Mucosa of descending colon (tissue), 3 donors: ENCODE measurements at regions not wholly inside any gene's neighbourhood (a gene's known extent, or its start where the extent isn't known, plus 50 kb on each side); places are given as distances from the start of the nearest gene placed in this dataset.

Experiments
- ATAC-seq: fragments of 200-7000 bp; cut with Tn5 transposase; one replicate; pipeline ENCODE4 v1.9.1; 2020; ENCODE audit warnings: mild to moderate bottlenecking, moderate library complexity
- DNase-seq, 3 donors: peaks; one replicate each; pipeline ENCODE4 v3.0.0-alpha.2; 2020
- H3K36me3 ChIP-seq: fragments of 200-600 bp; one replicate; pipeline ENCODE4 v1.8.0; 2021; ENCODE audit warnings: low read depth, mild to moderate bottlenecking
- H3K4me1 ChIP-seq: fragments of 200-600 bp; one replicate; pipeline ENCODE4 v1.8.0; 2021; ENCODE audit warnings: low read depth, mild to moderate bottlenecking
- H3K4me3 ChIP-seq: fragments of 200-600 bp; one replicate; pipeline ENCODE4 v1.8.0; 2021; ENCODE audit warnings: mild to moderate bottlenecking
- H3K9me3 ChIP-seq: fragments of 200-600 bp; one replicate; pipeline ENCODE4 v1.8.0; 2021; ENCODE audit warnings: mild to moderate bottlenecking
- intact Hi-C, 2 donors: fragments of 100-400 bp; cut with DNase I in 1 of 2; cut with micrococcal nuclease in 1 of 2; formaldehyde crosslinking; loops; one replicate each; pipeline versions ENCODE4 v1.11.0 to v1.11.1; 2022; cut with DNase I, micrococcal nuclease
- TF ChIP-seq, protein P1 (sequence below): fragments of 200-600 bp; IDR thresholded peaks from one replicate; pipeline ENCODE4 v1.8.0; 2022; ENCODE audit warnings: antibody characterized with exemption, mild to moderate bottlenecking
- donor health status: DM: no; HTN: no; CAD: no; lungs with moderate emphysema.
- donor health status: DM: no; HTN: no; CAD: no.
- donor health status: DM: no; HTN: yes; CAD: no.

DNA sequence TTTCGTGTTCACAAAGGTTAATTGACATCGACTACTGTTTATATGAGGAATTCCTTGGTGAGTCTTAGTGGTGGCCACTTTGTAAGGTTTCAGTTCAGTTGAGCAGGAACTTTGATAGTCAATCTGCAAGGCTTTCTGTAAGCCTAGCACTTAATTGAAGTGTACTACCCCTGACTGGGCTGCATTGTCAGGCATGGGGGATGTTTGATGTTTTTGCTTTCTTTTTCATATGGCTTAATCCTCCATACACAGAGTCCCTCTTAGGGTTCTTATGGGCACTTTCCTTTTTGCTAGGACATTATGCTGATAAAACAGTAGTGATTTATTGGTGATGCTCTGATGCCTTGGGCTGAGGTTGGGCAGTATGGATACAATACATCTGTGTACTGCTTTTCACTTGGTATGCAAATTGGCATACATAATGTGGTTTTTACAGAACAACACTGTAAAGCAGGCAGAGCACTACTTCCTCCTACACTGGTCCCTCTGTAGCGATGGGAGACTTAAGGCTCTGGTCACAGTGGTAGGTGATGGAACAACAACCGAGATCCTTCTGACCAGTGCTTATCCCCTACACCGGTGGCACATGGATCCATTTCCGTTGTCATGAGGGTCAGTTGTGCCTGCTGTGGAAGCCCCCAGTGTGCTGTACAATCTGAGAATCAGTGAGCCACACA is 261.0 kb downstream of the MFSD1 start:
- intact Hi-C loops: no loop called here
- DNase-seq: no peak
- ATAC-seq: no peak
- Histone ChIP-seq H3K4me1 (no peaks in the 10 kb centered on the region), H3K36me3 (no peaks in the 10 kb centered on the region), H3K9me3 (no peaks in the 10 kb centered on the region), H3K4me3 (no peak overlapping the region)
- TF ChIP-seq, protein P1, sequence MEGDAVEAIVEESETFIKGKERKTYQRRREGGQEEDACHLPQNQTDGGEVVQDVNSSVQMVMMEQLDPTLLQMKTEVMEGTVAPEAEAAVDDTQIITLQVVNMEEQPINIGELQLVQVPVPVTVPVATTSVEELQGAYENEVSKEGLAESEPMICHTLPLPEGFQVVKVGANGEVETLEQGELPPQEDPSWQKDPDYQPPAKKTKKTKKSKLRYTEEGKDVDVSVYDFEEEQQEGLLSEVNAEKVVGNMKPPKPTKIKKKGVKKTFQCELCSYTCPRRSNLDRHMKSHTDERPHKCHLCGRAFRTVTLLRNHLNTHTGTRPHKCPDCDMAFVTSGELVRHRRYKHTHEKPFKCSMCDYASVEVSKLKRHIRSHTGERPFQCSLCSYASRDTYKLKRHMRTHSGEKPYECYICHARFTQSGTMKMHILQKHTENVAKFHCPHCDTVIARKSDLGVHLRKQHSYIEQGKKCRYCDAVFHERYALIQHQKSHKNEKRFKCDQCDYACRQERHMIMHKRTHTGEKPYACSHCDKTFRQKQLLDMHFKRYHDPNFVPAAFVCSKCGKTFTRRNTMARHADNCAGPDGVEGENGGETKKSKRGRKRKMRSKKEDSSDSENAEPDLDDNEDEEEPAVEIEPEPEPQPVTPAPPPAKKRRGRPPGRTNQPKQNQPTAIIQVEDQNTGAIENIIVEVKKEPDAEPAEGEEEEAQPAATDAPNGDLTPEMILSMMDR: no peak

DNA sequence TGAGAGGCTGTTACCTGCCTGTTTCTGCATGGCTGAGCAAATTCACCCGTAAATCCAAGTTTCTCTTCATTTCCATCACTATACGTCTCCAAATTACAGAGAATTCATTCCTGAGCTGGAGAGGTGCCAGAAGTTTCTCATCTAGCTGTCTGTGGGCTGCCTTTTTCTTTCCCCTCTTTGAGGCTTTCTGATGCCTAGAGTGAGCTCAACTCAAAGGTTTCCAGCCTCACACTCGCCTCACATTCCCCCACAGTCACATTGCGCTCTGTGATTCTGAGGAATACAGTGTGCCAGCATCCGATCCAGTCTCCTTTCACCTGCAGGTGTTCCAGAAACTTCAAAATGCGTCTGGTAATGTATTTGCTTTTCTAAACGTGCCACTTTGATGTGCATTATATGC is 267.2 kb downstream of the MFSD1 start, which contains the start of gene IQCJ:
IQCJ (plus strand) TSS at position 229 of the 400 bp plus-strand sequence.
- ATAC-seq: no peak
- H3K9me3 ChIP-seq: no peaks in the 10 kb centered on the region
- H3K36me3 ChIP-seq: no peaks in the 10 kb centered on the region
- intact Hi-C loops: no loop called here
- TF ChIP-seq, protein P1: no peak
- DNase-seq: no peak
- no peak within 1 kb of the TSS for H3K4me3 ChIP-seq
- no peaks in the 10 kb centered on the region for H3K4me1 ChIP-seq

DNA sequence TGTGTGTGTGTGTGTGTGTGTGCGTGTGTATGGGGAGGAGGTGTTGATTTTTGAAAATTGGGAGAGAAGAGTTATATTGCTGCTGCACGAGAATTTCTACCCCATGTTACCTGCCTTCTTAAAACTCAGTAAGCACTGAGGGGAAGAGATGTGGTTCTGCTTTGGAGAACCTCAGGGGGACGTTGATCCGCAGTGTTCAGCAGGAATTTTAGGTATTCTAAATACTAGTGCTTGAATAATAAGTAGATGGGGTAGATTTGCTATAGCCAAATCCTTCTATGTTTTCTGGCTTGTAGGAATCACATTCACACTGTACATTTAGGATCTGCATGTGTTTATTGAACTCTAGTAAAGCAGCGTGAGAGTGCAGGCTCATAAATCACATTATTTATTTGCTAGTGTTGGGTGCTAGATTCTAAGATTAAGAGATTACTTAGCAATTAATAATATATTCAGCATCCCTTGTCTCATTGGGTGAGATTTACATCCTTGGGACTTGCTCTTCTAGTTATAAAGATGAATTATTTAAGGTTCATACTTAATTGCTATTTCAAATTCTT is 268.1 kb downstream of the MFSD1 start:
- DNase-seq (no peak), ATAC-seq (no peak)
- TF ChIP-seq, protein P1: no peak
- H3K36me3 ChIP-seq: no peaks in the 10 kb centered on the region
- no peaks in the 10 kb centered on the region for H3K4me1 ChIP-seq
- no peaks in the 10 kb centered on the region for H3K9me3 ChIP-seq
- intact Hi-C loops: no loop called here
- H3K4me3 ChIP-seq: no peak overlapping the region

DNA sequence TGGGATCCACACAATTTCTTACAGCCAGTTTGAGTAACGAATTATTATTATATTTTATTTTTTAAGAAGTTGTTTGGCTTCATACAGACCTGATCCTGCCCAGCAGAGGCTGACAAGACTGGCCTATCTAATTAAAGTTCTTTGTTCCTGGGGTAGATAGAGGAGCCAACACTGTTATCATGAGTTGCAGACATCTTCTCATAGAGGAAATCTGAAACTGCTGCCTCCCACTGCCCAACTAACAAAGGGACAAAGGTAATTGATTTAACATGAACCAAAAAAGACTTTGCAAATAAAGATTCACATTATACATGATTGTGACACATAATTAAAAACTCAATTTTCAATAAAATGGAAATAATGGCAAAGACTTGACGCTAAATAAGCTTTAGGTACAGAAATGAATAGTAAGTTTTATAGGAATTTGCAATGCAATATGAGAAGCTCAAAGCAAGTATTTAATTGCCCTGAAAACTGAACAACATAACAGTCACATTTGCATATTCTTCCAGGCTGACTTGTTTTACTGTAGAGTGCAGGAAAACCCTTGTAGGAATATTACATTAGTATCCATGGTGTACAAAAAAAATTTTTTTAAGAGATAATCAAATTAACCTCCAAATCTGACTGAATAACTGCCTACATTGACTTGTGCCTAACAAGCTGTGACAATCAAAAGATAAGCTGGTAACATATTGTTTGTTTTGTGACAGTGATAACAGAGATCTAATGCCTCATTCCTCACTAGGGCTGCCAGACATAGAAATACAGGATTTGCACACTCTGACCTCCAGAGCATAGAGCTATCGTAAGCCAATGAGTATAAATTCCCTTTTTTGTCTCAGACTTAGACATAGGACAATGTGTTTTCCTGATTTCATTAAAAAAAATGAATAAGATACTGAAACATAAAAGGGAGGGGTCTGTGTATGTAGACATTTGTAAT is 273.2 kb downstream of the MFSD1 start:
- DNase-seq: no peak
- no peak overlapping the region for H3K4me3 ChIP-seq
- intact Hi-C loops: no loop called here
- no peak for ATAC-seq
- no peaks in the 10 kb centered on the region for H3K9me3 ChIP-seq
- H3K4me1 ChIP-seq: no peaks in the 10 kb centered on the region
- H3K36me3 ChIP-seq: no peaks in the 10 kb centered on the region
- TF ChIP-seq, protein P1: no peak

DNA sequence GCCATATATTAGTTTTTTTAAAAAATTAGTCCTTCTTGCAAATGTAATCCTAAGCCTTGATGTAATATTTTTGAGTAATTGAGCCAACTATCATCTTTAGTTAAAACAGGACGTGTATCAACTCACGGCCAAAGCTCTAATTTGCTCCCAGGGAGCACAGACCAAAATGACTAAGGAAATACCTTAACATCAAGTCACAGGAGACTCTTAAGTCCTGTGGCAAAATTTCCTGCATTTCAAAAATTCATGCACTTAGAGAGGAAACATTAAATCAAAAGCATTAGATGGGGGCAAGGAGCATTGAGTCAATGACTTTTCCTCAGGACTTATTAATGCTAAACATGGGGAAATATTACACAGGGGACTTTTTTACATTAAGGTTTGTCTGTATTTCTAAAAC is 276.0 kb downstream of the MFSD1 start:
- no peaks in the 10 kb centered on the region for H3K4me1 ChIP-seq
- TF ChIP-seq, protein P1: no peak
- no peak overlapping the region for H3K4me3 ChIP-seq
- no peaks in the 10 kb centered on the region for H3K36me3 ChIP-seq
- H3K9me3 ChIP-seq: no peaks in the 10 kb centered on the region
- ATAC-seq: no peak
- no peak for DNase-seq
- intact Hi-C loops: no loop called here
